ENCODE measurements at regions not wholly inside any gene's neighbourhood (a gene's known extent, or its start where the extent isn't known, plus 50 kb on each side); places are given as distances from the start of the nearest gene placed in this dataset.
A peak's percentile ranks its signal among the peaks of the same experiment; 100 is the strongest.

DNA sequence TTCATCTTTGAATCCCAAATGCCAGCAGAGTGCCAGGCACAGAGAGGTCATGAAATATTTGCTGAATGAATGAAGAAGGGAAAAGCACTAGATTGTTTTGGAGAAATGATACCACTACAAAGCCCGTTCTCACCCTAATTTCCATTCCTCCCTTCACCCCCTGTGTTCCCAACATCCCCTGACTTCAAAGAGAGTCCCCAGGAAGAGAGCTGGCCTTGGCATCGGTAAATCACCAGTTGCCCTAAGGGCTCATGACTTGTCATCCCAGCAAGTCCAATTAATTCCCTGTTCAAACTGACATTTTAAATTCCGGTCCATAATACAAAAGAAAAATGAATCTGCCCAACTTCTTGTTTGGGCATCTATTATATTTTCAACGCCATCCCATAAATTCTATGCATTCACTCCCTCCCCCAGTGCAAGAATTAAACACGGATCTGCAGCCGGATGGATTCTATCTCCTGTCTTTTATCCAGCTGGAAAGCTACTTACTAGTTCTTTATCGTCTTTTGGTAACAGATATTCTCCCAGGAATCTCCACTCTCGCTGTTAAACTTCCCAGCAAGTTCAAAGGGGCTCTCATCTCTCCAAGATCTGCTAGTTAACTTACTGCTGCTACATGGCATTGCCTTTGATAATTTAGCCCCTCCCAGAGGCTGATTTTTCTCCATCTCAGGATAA is 63.9 kb upstream of the TSC22D2 start:
- no peak overlapping the region for H4K8ac ChIP-seq (replicated peaks; ENCODE audit: insufficient read length, low read depth, low read length)
- H3K23ac ChIP-seq (ENCODE audit: insufficient read length, low read depth, low read length) = no peak overlapping the region
- H3K9me3 ChIP-seq (ENCODE audit: control insufficient read depth, low read depth, low read length) = no peaks in the 10 kb centered on the region
- no peak overlapping the region for H3K18ac ChIP-seq (ENCODE audit: insufficient read length, low read depth, low read length)
- no peak overlapping the region for H3K9ac ChIP-seq (ENCODE audit: extremely low read depth, insufficient read length, low read length)
- WGBS (ENCODE audit: extremely low coverage, insufficient read length, low lambda C conversion rate) = no CpG with 5 or more reads among the region's 8 CpGs
- H3K4me1 ChIP-seq (ENCODE audit: insufficient read depth, low read length) = peaks cover 19% of the 10 kb centered on the region; the same call in 1 of the 2 replicates
- TF ChIP-seq, protein P1, sequence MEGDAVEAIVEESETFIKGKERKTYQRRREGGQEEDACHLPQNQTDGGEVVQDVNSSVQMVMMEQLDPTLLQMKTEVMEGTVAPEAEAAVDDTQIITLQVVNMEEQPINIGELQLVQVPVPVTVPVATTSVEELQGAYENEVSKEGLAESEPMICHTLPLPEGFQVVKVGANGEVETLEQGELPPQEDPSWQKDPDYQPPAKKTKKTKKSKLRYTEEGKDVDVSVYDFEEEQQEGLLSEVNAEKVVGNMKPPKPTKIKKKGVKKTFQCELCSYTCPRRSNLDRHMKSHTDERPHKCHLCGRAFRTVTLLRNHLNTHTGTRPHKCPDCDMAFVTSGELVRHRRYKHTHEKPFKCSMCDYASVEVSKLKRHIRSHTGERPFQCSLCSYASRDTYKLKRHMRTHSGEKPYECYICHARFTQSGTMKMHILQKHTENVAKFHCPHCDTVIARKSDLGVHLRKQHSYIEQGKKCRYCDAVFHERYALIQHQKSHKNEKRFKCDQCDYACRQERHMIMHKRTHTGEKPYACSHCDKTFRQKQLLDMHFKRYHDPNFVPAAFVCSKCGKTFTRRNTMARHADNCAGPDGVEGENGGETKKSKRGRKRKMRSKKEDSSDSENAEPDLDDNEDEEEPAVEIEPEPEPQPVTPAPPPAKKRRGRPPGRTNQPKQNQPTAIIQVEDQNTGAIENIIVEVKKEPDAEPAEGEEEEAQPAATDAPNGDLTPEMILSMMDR (conservative IDR thresholded peaks at IDR 0.05) = no peak
- H2AK5ac ChIP-seq (ENCODE audit: insufficient read length, low read length) = no peak overlapping the region
- DNase-seq = no peak
- no peaks in the 10 kb centered on the region for H3K79me1 ChIP-seq (ENCODE audit: insufficient read depth, low read depth, low read length, poor library complexity, severe bottlenecking)
- no peak overlapping the region for H3K14ac ChIP-seq (ENCODE audit: insufficient read depth, low read length)
- no peak overlapping the region for H3K4ac ChIP-seq (ENCODE audit: low read depth, low read length)
- no peak overlapping the region for H3K4me2 ChIP-seq (ENCODE audit: insufficient read depth, insufficient read length, low read length)
- no peak overlapping the region for H2BK5ac ChIP-seq (ENCODE audit: insufficient read length, low read length)
- no peaks in the 10 kb centered on the region for H3K9me3 Mint-ChIP-seq
- H2BK120ac ChIP-seq (ENCODE audit: low read depth, low read length, poor library complexity, severe bottlenecking) = no peak overlapping the region
- H4K5ac ChIP-seq (ENCODE audit: insufficient read length, low read depth, low read length) = no peak overlapping the region
- no peaks in the 10 kb centered on the region for H3K23me2 ChIP-seq (ENCODE audit: insufficient read length, low read depth, low read length, poor library complexity, severe bottlenecking)
- no peak overlapping the region for H3T11ph ChIP-seq (ENCODE audit: low read length)
- no peaks in the 10 kb centered on the region for H4K20me1 ChIP-seq (ENCODE audit: control insufficient read depth, insufficient read depth, insufficient read length)
- no peaks in the 10 kb centered on the region for H3K79me2 ChIP-seq (ENCODE audit: insufficient read depth, low read length)
- H3K27me3 ChIP-seq (ENCODE audit: insufficient read depth, low read length) = no peaks in the 10 kb centered on the region
- H3K56ac ChIP-seq (ENCODE audit: insufficient read length, low read depth, low read length) = no peak overlapping the region
- peak overlapping the region; percentile 36 for H3K27ac ChIP-seq (ENCODE audit: insufficient read length, low read depth, low read length)
- no peak overlapping the region for H2AFZ ChIP-seq (ENCODE audit: low read length)
- H2BK12ac ChIP-seq (ENCODE audit: insufficient read length, low read depth, low read length) = peak overlapping the region; percentile 29
- H2BK20ac ChIP-seq (ENCODE audit: low read depth, low read length, poor library complexity, severe bottlenecking) = no peak overlapping the region
- peaks cover 44 to 46% of the 10 kb centered on the region in 2 experiments for H3K4me1 Mint-ChIP-seq
- no peak overlapping the region for H3K4me3 Mint-ChIP-seq
- no peaks in the 10 kb centered on the region for H3K36me3 Mint-ChIP-seq (ENCODE audit: insufficient read depth in 1 of 3, low read depth in 3 of 3)
- H4K91ac ChIP-seq (ENCODE audit: insufficient read length, low read depth, low read length) = no peak overlapping the region
- H2BK15ac ChIP-seq (ENCODE audit: low read depth, low read length) = no peak overlapping the region
- H3K27me3 Mint-ChIP-seq (ENCODE audit: low read depth) = no peaks in the 10 kb centered on the region
- peak overlapping the region; percentile 6 to 88 (median 27); a peak in 4 of 7 replicates for H3K27ac Mint-ChIP-seq
